AG09309 (cell line): ENCODE measurements at regions not wholly inside any gene's neighbourhood (a gene's known extent, or its start where the extent isn't known, plus 50 kb on each side); places are given as distances from the start of the nearest gene placed in this dataset.

Experiments
- DNase-seq: peaks from one replicate; pipeline ENCODE4 v3.0.0-alpha.2; 2010; ENCODE audit warnings: low read depth
- H3K4me3 ChIP-seq: 2 replicates; pipeline ENCODE4 v1.5.1; 2011; ENCODE audit warnings: mild to moderate bottlenecking, low read depth, low read length, moderate library complexity; ENCODE audit not compliant: control insufficient read depth
- TF ChIP-seq, protein P1 (sequence below): IDR thresholded peaks from 2 replicates; pipeline ENCODE4 v1.5.1; 2011; ENCODE audit warnings: mild to moderate bottlenecking, low read depth, low read length, inconsistent platforms; ENCODE audit not compliant: insufficient read depth, control insufficient read depth; ENCODE audit errors: missing control alignments

GRCh38 chr10:47058961-47059391, 147.7 kb downstream of the PTPN20 start:
- TF ChIP-seq, protein P1, sequence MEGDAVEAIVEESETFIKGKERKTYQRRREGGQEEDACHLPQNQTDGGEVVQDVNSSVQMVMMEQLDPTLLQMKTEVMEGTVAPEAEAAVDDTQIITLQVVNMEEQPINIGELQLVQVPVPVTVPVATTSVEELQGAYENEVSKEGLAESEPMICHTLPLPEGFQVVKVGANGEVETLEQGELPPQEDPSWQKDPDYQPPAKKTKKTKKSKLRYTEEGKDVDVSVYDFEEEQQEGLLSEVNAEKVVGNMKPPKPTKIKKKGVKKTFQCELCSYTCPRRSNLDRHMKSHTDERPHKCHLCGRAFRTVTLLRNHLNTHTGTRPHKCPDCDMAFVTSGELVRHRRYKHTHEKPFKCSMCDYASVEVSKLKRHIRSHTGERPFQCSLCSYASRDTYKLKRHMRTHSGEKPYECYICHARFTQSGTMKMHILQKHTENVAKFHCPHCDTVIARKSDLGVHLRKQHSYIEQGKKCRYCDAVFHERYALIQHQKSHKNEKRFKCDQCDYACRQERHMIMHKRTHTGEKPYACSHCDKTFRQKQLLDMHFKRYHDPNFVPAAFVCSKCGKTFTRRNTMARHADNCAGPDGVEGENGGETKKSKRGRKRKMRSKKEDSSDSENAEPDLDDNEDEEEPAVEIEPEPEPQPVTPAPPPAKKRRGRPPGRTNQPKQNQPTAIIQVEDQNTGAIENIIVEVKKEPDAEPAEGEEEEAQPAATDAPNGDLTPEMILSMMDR, result no peak
- no peak for DNase-seq
- no peak overlapping the region for H3K4me3 ChIP-seq

DNA sequence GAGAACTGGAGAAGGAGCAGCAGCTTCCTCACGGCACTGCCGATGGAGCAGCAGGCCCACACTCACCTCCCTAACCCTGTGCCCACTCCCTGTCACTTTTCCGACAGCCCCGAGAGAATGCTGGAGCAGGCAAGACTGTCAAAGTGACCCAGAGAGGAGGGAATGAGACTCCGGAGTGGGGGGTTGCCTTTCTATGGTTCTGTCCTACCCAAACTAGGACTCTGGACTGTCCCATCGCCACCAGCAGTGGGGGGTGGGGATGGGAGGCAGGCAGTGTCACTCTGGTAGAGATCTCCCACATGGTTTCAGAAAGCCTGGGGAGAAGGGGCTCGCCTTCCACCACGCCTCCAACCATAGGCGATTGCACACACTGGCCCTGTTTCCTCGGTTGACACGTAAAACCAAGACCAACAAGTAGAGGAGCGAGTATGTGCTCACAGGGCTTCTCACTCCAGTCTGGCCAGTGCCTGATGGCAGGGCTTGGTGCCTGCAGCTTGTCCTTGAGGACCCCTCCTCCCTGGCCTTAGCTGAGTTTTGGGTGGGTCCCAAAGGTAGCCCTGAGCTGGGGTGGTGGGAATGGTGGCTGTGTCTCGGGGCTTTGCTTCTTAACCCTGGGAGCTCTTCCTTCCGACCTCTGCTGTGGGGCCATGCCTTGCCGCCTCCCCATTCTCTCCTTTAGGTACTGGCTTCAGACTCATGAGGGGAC, 148.5 kb downstream of the PTPN20 start:
- TF ChIP-seq, protein P1, result no peak
- no peak overlapping the region for H3K4me3 ChIP-seq
- no peak for DNase-seq

GRCh38 chr10:47060356-47060755, 149.1 kb downstream of the PTPN20 start:
- no peak for DNase-seq
- no peak overlapping the region for H3K4me3 ChIP-seq
- TF ChIP-seq, protein P1, result no peak

DNA sequence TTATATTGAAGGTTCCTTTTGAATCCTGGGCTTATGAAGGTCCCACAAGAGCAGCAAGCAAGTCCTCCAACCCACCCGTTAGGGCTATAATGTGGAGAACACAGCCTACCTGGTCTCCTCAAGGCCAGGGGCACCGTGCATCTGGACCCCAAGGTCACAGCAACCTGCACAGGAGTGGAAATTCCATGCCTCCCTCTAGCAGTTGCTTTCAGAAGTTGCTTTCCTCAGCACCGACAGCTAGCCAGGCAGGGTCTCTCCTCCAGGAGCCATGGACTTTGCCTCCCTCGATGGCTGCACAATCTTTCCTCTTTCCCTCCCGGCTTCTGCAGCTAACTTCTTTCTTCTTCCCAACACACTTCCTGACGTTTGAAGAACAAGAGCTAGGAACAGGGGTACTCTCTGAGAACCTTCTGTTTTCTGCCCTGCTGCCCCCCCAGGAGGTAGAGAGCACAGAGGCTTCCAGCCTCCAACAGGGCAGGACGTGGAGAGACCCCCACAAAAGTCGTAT, 149.8 kb downstream of the PTPN20 start:
- TF ChIP-seq, protein P1, result no peak
- no peak for DNase-seq
- H3K4me3 ChIP-seq, result no peak overlapping the region

- TF ChIP-seq, protein P1, result no peak
- no peak for DNase-seq
- no peak overlapping the region for H3K4me3 ChIP-seq
Measured at GRCh38 chr10:47061776-47062175, 150.5 kb downstream of the PTPN20 start.

DNA sequence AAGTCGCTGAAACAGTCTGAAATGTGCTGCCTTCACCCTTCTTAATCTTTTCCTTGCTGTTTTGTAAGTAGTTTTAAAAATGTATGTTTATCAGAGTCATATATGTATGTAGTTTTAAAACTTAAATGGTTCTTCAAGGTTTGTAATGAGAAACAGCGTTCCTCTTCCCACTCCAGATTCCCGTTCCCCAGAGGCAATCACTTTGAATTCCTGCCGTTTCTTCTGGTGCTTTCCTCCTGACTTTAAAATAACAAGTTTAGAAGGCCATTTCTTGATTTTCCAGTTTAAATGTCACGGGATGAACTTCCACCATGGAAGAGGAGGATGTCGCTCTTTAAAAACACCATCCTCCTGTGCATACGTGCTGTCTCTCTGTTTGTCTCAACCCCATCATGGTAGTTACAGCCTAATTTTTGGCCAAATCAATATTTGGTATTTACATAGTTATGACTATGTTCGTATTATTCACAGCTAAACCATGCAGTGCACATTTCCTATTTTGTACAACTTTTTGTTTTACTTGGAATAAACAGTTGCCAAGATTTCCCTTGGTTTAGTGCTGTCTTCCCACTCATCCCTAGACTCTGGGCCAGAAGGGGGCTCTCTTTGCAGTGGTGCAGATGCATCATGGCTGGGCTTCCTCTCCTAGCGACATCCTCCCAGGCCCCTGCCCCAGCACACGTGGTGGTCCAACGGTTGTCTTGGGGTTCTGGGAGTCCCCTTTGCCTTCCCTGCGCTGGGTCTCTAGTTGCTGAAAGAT, 151.4 kb downstream of the PTPN20 start:
- no peak for DNase-seq
- TF ChIP-seq, protein P1, result peak; percentile 44
- H3K4me3 ChIP-seq, result no peak overlapping the region
